HG03196 (cell line): ENCODE measurements at regions not wholly inside any gene's neighbourhood (a gene's known extent, or its start where the extent isn't known, plus 50 kb on each side); places are given as distances from the start of the nearest gene placed in this dataset.

Experiments
- ATAC-seq: cut with Tn5 transposase; IDR thresholded peaks from one replicate; pipeline ENCODE4 v1.9.1; 2021; ENCODE audit not compliant: unreplicated experiment

GRCh38 chr4:83793481-83793880 is 257.6 kb downstream of the GPAT3 start:
- ATAC-seq: no peak

GRCh38 chr4:83785891-83786290 is 250.0 kb downstream of the GPAT3 start:
- ATAC-seq: no peak

GRCh38 chr4:83783215-83783614 is 247.3 kb downstream of the GPAT3 start:
- no peak for ATAC-seq

GRCh38 chr4:83782591-83782990 is 246.7 kb downstream of the GPAT3 start:
- no peak for ATAC-seq

GRCh38 chr4:83781434-83781833 is 245.5 kb downstream of the GPAT3 start:
- no peak for ATAC-seq

- ATAC-seq: no peak
Measured at GRCh38 chr4:83780053-83780733, 244.3 kb downstream of the GPAT3 start.

GRCh38 chr4:83779103-83780052 is 243.5 kb downstream of the GPAT3 start:
- ATAC-seq: no peak

- ATAC-seq: no peak
Measured at GRCh38 chr4:83772685-83773084, 236.8 kb downstream of the GPAT3 start.

GRCh38 chr4:83771113-83771705 is 235.3 kb downstream of the GPAT3 start:
- no peak for ATAC-seq

GRCh38 chr4:83768146-83768545 is 232.2 kb downstream of the GPAT3 start:
- no peak for ATAC-seq

GRCh38 chr4:83767067-83767466 is 231.2 kb downstream of the GPAT3 start:
- ATAC-seq: no peak

- no peak for ATAC-seq
Measured at GRCh38 chr4:83759611-83760010, 223.7 kb downstream of the GPAT3 start.

GRCh38 chr4:83758285-83758684 is 222.4 kb downstream of the GPAT3 start:
- no peak for ATAC-seq

- ATAC-seq: no peak
Measured at GRCh38 chr4:83757121-83757621, 221.3 kb downstream of the GPAT3 start.

- no peak for ATAC-seq
Measured at GRCh38 chr4:83753260-83753659, 217.4 kb downstream of the GPAT3 start.

- ATAC-seq: no peak
Measured at GRCh38 chr4:83751336-83751949, 215.5 kb downstream of the GPAT3 start.

- no peak for ATAC-seq
Measured at GRCh38 chr4:83748711-83749110, 212.8 kb downstream of the GPAT3 start.

GRCh38 chr4:83738895-83739294 is 203.0 kb downstream of the GPAT3 start:
- no peak for ATAC-seq

GRCh38 chr4:83734576-83734975 is 198.7 kb downstream of the GPAT3 start:
- no peak for ATAC-seq

- ATAC-seq: no peak
Measured at GRCh38 chr4:83732114-83732635, 196.3 kb downstream of the GPAT3 start.

GRCh38 chr4:83731609-83732008 is 195.7 kb downstream of the GPAT3 start:
- no peak for ATAC-seq
